IPS-20b (cell line): ENCODE measurements at regions not wholly inside any gene's neighbourhood (a gene's known extent, or its start where the extent isn't known, plus 50 kb on each side); places are given as distances from the start of the nearest gene placed in this dataset.
"Not testable (repeated sequence)": the region's sequence is repeated elsewhere in the genome, so short reads cannot be mapped to it uniquely, and the experiment has no call there.

ENCODE experiments used
- H3K27ac ChIP-seq: one replicate; pipeline ENCODE4 v1.5.1; 2013; ENCODE audit warnings: low read length
- H3K27me3 ChIP-seq: 2 replicates; pipeline ENCODE4 v1.6.1; 2013; ENCODE audit warnings: mild to moderate bottlenecking, low read length, inconsistent platforms; ENCODE audit not compliant: insufficient read depth
- H3K36me3 ChIP-seq: 2 replicates; pipeline ENCODE4 v1.6.1; 2013; ENCODE audit warnings: low read depth, mild to moderate bottlenecking, inconsistent platforms, low read length, moderate library complexity; ENCODE audit not compliant: insufficient read depth
- H3K4me1 ChIP-seq: 2 replicates; pipeline ENCODE4 v1.6.1; 2013; ENCODE audit warnings: mild to moderate bottlenecking, control low read depth, inconsistent platforms, low read length, moderate library complexity; ENCODE audit not compliant: insufficient read depth
- H3K4me3 ChIP-seq: 2 replicates; pipeline ENCODE4 v1.5.1; 2013; ENCODE audit warnings: mild to moderate bottlenecking, low read length, inconsistent platforms
- H3K9ac ChIP-seq: 2 replicates; pipeline ENCODE4 v1.6.1; 2013; ENCODE audit warnings: low read depth, mild to moderate bottlenecking, inconsistent platforms, low read length, moderate library complexity
- H3K9me3 ChIP-seq: 2 replicates; pipeline ENCODE4 v1.6.1; 2013; ENCODE audit warnings: mild to moderate bottlenecking, low read depth, low read length, inconsistent platforms; ENCODE audit not compliant: insufficient read depth

- H3K9me3 ChIP-seq, H3K27me3 ChIP-seq, H3K27ac ChIP-seq, H3K4me3 ChIP-seq, H3K36me3 ChIP-seq, H3K9ac ChIP-seq: not testable (repeated sequence)
- H3K4me1 ChIP-seq: peaks cover 12% of the 10 kb centered on the region
These were observed 166.5 kb downstream of the ADRA2C start for GRCh38 chr4:3932734-3933133.

DNA sequence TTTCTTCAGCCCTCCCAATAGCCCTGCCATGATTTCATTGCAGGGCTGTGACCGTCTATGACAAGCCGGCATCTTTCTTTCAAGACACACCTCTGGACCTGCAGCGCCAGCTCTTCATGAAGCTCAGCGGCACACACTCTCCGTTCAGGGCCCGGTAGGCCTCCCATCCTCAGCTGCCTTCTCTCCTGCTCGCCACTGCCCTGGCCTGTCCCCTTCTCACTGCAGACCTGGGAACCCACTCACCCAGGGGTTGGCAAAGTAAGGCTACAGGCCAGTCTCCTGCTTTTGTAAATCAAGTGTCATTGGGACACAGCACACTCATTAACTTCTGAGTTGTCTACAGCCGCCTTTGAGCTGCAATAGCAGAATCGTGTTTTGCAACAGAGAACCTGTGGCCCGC is 169.2 kb downstream of the ADRA2C start:
- H3K4me1 ChIP-seq: peaks cover 12% of the 10 kb centered on the region
- H3K4me3 ChIP-seq, H3K9ac ChIP-seq: not testable (repeated sequence)

DNA sequence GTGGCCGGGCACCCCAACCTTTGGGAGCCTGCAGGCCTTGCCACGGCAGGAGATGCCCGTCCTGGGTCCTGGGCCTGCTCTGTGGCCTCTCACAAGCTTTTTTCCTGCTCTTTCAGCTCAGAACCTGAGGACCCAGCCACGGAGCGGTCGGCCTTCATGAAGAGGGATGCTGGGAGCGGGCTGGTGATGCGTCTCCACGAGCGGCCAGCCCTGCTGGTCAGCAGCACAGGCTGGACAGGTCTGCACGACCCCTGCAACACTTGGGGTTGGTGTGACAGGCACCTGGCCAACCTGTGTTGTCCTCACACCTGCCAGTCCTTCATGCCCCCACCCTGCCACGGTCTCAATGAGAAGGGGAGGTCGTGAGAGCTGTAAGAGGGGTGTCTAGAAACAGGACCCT is 170.0 kb downstream of the ADRA2C start:
- Histone ChIP-seq H3K9ac (no peak overlapping the region), H3K4me3 (no peak overlapping the region), H3K4me1 (peaks cover 12% of the 10 kb centered on the region), H3K36me3 (no peaks in the 10 kb centered on the region), H3K27me3 (no peaks in the 10 kb centered on the region), H3K9me3 (no peaks in the 10 kb centered on the region), H3K27ac (no peak overlapping the region)

More for the DNA sequence above, 169.2 kb downstream of the ADRA2C start:
- not testable (repeated sequence) for H3K36me3 ChIP-seq, H3K27ac ChIP-seq, H3K27me3 ChIP-seq, H3K9me3 ChIP-seq

DNA sequence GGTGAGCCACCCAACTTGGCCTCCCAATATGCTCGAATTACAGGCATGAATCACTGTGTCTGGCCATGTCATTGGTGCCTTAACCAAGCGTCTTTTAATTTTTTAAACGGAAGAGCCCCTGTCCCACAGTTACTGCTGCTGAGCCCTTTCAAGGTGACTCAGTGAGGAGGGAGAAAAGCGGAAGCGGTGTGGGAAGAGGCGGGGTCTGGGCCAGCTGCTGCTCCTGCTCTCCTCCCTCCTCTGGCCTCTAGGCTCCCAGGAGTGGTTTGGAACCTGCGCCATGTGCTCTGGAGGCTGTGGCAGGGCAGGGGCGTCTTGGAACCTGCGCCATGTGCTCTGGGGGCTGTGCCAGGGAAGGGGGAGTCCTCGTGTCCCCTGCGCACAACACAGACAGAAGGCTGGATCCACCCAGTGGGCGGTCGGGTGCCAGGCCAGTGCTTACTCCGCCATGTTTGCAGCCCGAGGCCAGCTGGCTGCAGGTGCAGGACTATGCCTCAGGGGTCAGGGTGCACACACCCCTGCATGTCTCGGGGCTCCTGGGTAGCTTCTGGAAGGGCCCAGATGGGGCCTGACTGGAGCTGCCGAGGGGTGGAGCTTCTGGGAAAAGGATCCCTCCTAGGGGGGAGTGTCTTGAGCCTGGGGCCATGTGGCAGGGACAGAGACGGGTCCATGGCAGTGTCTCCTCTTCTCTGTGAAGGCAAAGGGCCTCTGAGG is 171.8 kb downstream of the ADRA2C start:
- not testable (repeated sequence) for H3K27me3 ChIP-seq, H3K9me3 ChIP-seq, H3K27ac ChIP-seq, H3K4me3 ChIP-seq, H3K4me1 ChIP-seq, H3K9ac ChIP-seq, H3K36me3 ChIP-seq

- not testable (repeated sequence) for H3K4me3 ChIP-seq, H3K9ac ChIP-seq, H3K27me3 ChIP-seq, H3K4me1 ChIP-seq, H3K9me3 ChIP-seq, H3K27ac ChIP-seq, H3K36me3 ChIP-seq
These were observed 172.5 kb downstream of the ADRA2C start for GRCh38 chr4:3938676-3939075.

DNA sequence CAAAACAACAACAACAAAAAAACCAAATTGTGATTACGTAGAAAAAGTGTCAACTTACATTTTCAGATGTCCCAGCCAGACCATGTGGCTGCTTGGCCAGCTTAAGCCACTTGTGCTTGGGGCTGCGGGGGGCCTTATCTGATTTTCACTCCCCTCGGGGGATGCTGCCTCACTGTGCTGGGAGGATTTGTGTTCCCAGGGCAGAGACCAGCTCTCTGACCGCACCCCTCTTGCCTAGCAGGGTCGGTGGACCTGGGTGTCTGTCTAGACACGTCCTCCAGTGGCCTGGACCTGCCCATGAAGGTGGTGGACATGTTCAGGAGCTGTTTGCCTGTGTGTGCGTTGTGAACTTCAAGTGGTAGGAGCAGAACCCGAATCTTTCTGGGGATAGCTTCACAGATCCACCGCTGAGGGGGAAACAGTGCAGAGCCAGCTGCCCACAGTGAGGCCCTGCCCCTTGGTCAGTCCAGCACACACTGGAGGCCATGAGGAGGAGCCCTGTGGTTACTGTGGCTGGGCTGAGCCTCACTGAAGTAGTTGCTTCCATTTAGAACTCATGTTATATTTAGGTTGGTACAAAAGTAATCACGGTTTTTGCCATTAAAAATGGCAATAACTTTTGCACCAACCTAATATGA is 173.9 kb downstream of the ADRA2C start:
- H3K4me1 ChIP-seq, H3K27ac ChIP-seq, H3K9ac ChIP-seq, H3K36me3 ChIP-seq, H3K4me3 ChIP-seq, H3K9me3 ChIP-seq, H3K27me3 ChIP-seq: not testable (repeated sequence)

GRCh38 chr4:3941735-3942522 is 175.7 kb downstream of the ADRA2C start:
- H3K27ac ChIP-seq, H3K36me3 ChIP-seq, H3K27me3 ChIP-seq, H3K4me3 ChIP-seq, H3K9ac ChIP-seq, H3K4me1 ChIP-seq, H3K9me3 ChIP-seq: not testable (repeated sequence)

GRCh38 chr4:3942569-3942971 is 176.4 kb downstream of the ADRA2C start:
- H3K36me3 ChIP-seq, H3K9ac ChIP-seq, H3K4me1 ChIP-seq, H3K9me3 ChIP-seq, H3K4me3 ChIP-seq, H3K27ac ChIP-seq, H3K27me3 ChIP-seq: not testable (repeated sequence)

GRCh38 chr4:3943051-3943450 is 176.9 kb downstream of the ADRA2C start:
- not testable (repeated sequence) for H3K4me1 ChIP-seq, H3K4me3 ChIP-seq, H3K27ac ChIP-seq, H3K27me3 ChIP-seq, H3K9me3 ChIP-seq, H3K36me3 ChIP-seq, H3K9ac ChIP-seq

DNA sequence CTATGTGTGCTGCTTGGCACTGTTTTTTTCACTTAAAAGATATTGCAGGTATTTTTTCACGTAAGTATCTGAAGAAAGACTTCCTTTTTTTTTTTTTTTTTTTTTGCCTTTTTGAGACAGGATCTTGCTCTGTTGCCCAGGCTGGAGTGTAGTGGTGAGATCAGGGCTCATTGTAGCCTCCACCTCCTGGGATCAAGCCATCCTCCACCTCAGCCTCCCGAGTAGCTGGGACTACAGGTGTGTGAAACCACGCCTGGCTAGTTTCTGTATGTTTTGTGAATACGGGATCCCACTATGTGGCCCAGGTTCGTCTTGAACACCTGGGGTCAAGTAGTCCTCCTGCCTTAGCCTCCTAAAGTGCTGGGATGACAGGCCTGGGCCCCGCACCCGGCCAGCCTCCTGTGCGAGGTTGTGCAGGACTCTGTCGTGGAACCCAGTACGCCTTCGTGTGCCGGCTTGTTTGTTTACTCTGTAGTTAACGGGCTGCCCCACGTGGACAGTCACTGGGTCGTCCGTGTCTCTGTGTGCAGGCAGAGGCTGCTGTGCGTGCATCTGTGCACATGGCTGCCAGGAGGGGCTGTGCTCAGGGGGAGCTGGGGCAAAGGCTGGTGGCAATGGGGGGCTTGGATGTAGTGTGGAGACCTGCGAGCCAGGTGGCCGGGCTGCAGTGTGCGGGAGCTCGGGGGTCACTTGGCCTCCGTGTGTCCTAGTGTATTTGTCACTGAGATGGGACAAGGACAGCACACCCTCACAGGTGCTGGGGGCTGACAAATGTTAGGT is 179.5 kb downstream of the ADRA2C start:
- Histone ChIP-seq H3K4me3 (no peak overlapping the region), H3K27me3 (no peaks in the 10 kb centered on the region), H3K9me3 (no peaks in the 10 kb centered on the region), H3K27ac (no peak overlapping the region), H3K36me3 (no peaks in the 10 kb centered on the region), H3K4me1 (no peaks in the 10 kb centered on the region), H3K9ac (no peak overlapping the region)

DNA sequence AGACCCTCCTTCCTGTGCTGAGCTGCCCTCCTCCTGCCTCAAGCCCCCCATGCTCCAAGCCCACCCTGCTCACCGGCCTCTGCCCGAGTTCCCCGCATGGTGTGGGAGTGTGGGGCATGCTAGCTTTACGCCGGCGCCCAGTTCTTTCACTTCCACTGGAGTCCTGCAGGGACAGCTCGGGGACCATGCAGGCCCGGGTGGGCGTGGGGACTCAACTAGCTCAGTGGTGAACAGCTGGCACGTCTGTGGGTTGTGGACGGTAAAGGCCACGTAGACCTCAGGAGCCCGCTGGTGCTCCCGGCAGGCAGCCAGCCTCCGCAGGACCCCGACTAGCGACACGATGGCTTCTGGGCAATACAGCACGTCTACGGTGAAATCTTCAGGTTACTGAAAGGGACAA is 180.4 kb downstream of the ADRA2C start:
- H3K36me3 ChIP-seq, H3K27me3 ChIP-seq, H3K4me1 ChIP-seq, H3K4me3 ChIP-seq, H3K9me3 ChIP-seq, H3K9ac ChIP-seq, H3K27ac ChIP-seq: not testable (repeated sequence)
